GM23338 (cell line): ENCODE measurements at regions not wholly inside any gene's neighbourhood (a gene's known extent, or its start where the extent isn't known, plus 50 kb on each side); places are given as distances from the start of the nearest gene placed in this dataset.

Experiments
- ATAC-seq: fragments of 200-7000 bp; cut with Tn5 transposase; 3 replicates; pipeline ENCODE4 v1.9.1; 2020
- DNase-seq: peaks from one replicate; pipeline ENCODE4 v3.0.0-alpha.2; 2015; ENCODE audit warnings: low spot score
- H2AFZ ChIP-seq: fragments of 200-600 bp; sonication (generic); 2 replicates; pipeline ENCODE4 v1.8.0; 2016; ENCODE audit warnings: antibody characterized with exemption, mild to moderate bottlenecking, moderate library complexity
- H3F3A ChIP-seq: fragments of 200-600 bp; sonication (generic); replicated peaks from 2 replicates; pipeline ENCODE4 v1.8.0; 2017; ENCODE audit warnings: antibody characterized with exemption, mixed run types, low read depth
- H3K27ac ChIP-seq: fragments of 200-600 bp; sonication (generic); 2 replicates; pipeline ENCODE4 v1.6.1; 2016; ENCODE audit warnings: low read depth
- H3K27me3 ChIP-seq: fragments of 200-600 bp; sonication (generic); 2 replicates; pipeline ENCODE4 v1.8.0; 2016; ENCODE audit warnings: mild to moderate bottlenecking, mixed run types, moderate library complexity; ENCODE audit not compliant: insufficient read depth
- H3K36me3 ChIP-seq: fragments of 200-600 bp; sonication (generic); 2 replicates; pipeline ENCODE4 v1.8.0; 2016; ENCODE audit warnings: mild to moderate bottlenecking; ENCODE audit not compliant: insufficient read depth
- H3K4me1 ChIP-seq: fragments of 200-600 bp; sonication (generic); 2 replicates; pipeline ENCODE4 v1.8.0; 2016; ENCODE audit warnings: mild to moderate bottlenecking, moderate library complexity; ENCODE audit not compliant: insufficient read depth
- H3K4me2 ChIP-seq: fragments of 200-600 bp; sonication (generic); 2 replicates; pipeline ENCODE4 v1.7.1; 2017; ENCODE audit warnings: mixed run types
- H3K4me3 ChIP-seq: fragments of 200-600 bp; sonication (generic); 2 replicates; pipeline ENCODE4 v1.6.1; 2016; ENCODE audit warnings: mixed run types
- H3K79me2 ChIP-seq: fragments of 200-600 bp; sonication (generic); replicated peaks from 2 replicates; pipeline ENCODE4 v1.8.0; 2017; ENCODE audit warnings: mild to moderate bottlenecking; ENCODE audit not compliant: insufficient read depth
- H3K9me2 ChIP-seq: fragments of 200-600 bp; sonication (generic); 2 replicates; pipeline ENCODE4 v1.8.0; 2017; ENCODE audit not compliant: insufficient read depth
- H4K20me1 ChIP-seq: fragments of 200-600 bp; sonication (generic); replicated peaks from 2 replicates; pipeline ENCODE4 v1.8.0; 2017; ENCODE audit warnings: mild to moderate bottlenecking; ENCODE audit not compliant: insufficient read depth
- H3K27ac Mint-ChIP-seq: 2 replicates; pipeline ENCODE4 v1.8.0; 2020; ENCODE audit warnings: inconsistent platforms, mild to moderate bottlenecking, moderate library complexity, mixed read lengths
- H3K27me3 Mint-ChIP-seq: 3 replicates; pipeline ENCODE4 v1.8.0; 2022; ENCODE audit warnings: low read depth, mild to moderate bottlenecking, moderate library complexity, mixed read lengths, inconsistent platforms; ENCODE audit not compliant: insufficient read depth, poor library complexity
- H3K36me3 Mint-ChIP-seq: 3 replicates; pipeline ENCODE4 v1.8.0; 2021; ENCODE audit warnings: low read depth, mild to moderate bottlenecking, inconsistent platforms, moderate library complexity, mixed read lengths
- H3K4me1 Mint-ChIP-seq: 3 replicates; pipeline ENCODE4 v1.8.0; 2020; ENCODE audit warnings: mild to moderate bottlenecking, inconsistent platforms, mixed read lengths
- H3K4me3 Mint-ChIP-seq: 3 replicates; pipeline ENCODE4 v1.8.0; 2021; ENCODE audit warnings: moderate library complexity, mild to moderate bottlenecking, inconsistent platforms, mixed read lengths
- H3K9me3 Mint-ChIP-seq: 3 replicates; pipeline ENCODE4 v1.8.0; 2020; ENCODE audit warnings: moderate library complexity, mild to moderate bottlenecking, inconsistent platforms, mixed read lengths
- CREB1 ChIP-seq: fragments of 250-450 bp; sonication (Bioruptor Pico); IDR thresholded peaks from 2 replicates; pipeline ENCODE4 v1.5.0; 2020; ENCODE audit warnings: low read depth, mild to moderate bottlenecking, moderate library complexity
- EZH2 ChIP-seq: fragments of 200-600 bp; sonication (generic); IDR thresholded peaks from one replicate; pipeline ENCODE4 v1.8.0; 2017; ENCODE audit warnings: antibody characterized with exemption, mild to moderate bottlenecking, low read depth; ENCODE audit not compliant: unreplicated experiment
- EZH2phosphoT487 ChIP-seq: fragments of 200-600 bp; sonication (generic); IDR thresholded peaks from one replicate; pipeline ENCODE4 v1.8.1; 2018; ENCODE audit warnings: antibody characterized with exemption; ENCODE audit not compliant: unreplicated experiment
- JUNB ChIP-seq: IDR thresholded peaks from one replicate; pipeline ENCODE4 v1.6.1; 2016; ENCODE audit warnings: antibody characterized with exemption; ENCODE audit not compliant: unreplicated experiment
- NANOG ChIP-seq: IDR thresholded peaks from 2 replicates; pipeline ENCODE4 v1.6.1; 2016; ENCODE audit warnings: antibody characterized with exemption, borderline replicate concordance
- POLR2AphosphoS5 ChIP-seq: IDR thresholded peaks from 2 replicates; pipeline ENCODE4 v1.6.1; 2016; ENCODE audit warnings: antibody characterized with exemption, low read depth
- STAT1 ChIP-seq: IDR thresholded peaks from one replicate; pipeline ENCODE4 v1.6.1; 2016; ENCODE audit warnings: antibody characterized with exemption; ENCODE audit not compliant: unreplicated experiment
- ZNF114 ChIP-seq: fragments of 250-450 bp; sonication (Bioruptor Pico); IDR thresholded peaks from 2 replicates; pipeline ENCODE4 v1.5.0; 2020; ENCODE audit warnings: mild to moderate bottlenecking, moderate library complexity
- ZNF331 ChIP-seq: fragments of 250-450 bp; sonication (Bioruptor Pico); IDR thresholded peaks from 2 replicates; pipeline ENCODE4 v1.5.0; 2020; ENCODE audit warnings: low read depth, mild to moderate bottlenecking, moderate library complexity
- TF ChIP-seq, protein P1 (sequence below): fragments of 250-450 bp; sonication (Bioruptor Pico); IDR thresholded peaks from 2 replicates; pipeline ENCODE4 v1.5.0; 2020; ENCODE audit warnings: mild to moderate bottlenecking, moderate library complexity
- TF ChIP-seq, protein P2 (sequence below), 2 experiments: fragments of 200-600 bp in 1 of 2; sonication (generic) in 1 of 2; conservative IDR thresholded peaks; 2 replicates each; pipeline versions ENCODE4 v1.5.1 to v1.6.1; 2016 to 2017; ENCODE audit warnings: antibody characterized with exemption in 2 of 2, low read depth in 2 of 2, mild to moderate bottlenecking in 2 of 2, moderate library complexity in 1 of 2
- TF ChIP-seq, protein P3 (sequence below): IDR thresholded peaks from one replicate; pipeline ENCODE4 v1.6.1; 2018; ENCODE audit warnings: antibody characterized with exemption; ENCODE audit not compliant: unreplicated experiment
- TF ChIP-seq, protein P4 (sequence below): IDR thresholded peaks from 2 replicates; pipeline ENCODE4 v1.6.1; 2016; ENCODE audit warnings: antibody characterized with exemption

DNA sequence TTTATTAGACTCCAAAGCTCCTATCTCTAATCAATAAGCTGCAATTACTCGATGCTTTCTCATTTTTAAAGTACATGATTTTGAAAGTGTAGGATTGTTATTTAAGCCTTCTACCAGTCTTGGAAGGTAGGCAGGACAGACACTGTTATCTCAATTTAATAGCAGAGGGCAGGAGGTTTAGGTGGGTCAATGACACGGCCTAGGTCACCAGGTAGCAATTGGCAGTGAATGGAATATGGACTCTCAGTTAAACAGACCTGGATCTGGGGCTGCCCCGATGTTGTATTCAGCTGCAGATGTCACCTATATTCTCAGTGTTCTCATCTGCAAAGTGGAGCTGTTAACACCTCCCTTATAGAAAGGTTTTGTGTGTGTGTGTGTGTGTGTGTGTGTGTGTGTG, 124.4 kb upstream of the ANKFN1 start:
- no peak overlapping the region for H3K4me3 ChIP-seq
- H3K4me3 Mint-ChIP-seq: no peak overlapping the region
- no peak for DNase-seq
- no peak overlapping the region for H2AFZ ChIP-seq
- no peaks in the 10 kb centered on the region for H3K4me1 Mint-ChIP-seq
- H3K9me3 Mint-ChIP-seq: no peaks in the 10 kb centered on the region
- ATAC-seq: no peak
- H3F3A ChIP-seq: no peaks in the 10 kb centered on the region
- no peaks in the 10 kb centered on the region for H3K79me2 ChIP-seq
- H3K27me3 Mint-ChIP-seq: peaks cover 2% of the 10 kb centered on the region
- no peaks in the 10 kb centered on the region for H4K20me1 ChIP-seq
- H3K9me2 ChIP-seq: peaks cover 10% of the 10 kb centered on the region; the same call in 1 of the 2 replicates
- no peak overlapping the region for H3K27ac ChIP-seq
- no peaks in the 10 kb centered on the region for H3K27me3 ChIP-seq
- no peaks in the 10 kb centered on the region for H3K36me3 ChIP-seq
- no peak overlapping the region for H3K27ac Mint-ChIP-seq
- no peak for TF ChIP-seq ZNF114
- TF ChIP-seq, protein P1, sequence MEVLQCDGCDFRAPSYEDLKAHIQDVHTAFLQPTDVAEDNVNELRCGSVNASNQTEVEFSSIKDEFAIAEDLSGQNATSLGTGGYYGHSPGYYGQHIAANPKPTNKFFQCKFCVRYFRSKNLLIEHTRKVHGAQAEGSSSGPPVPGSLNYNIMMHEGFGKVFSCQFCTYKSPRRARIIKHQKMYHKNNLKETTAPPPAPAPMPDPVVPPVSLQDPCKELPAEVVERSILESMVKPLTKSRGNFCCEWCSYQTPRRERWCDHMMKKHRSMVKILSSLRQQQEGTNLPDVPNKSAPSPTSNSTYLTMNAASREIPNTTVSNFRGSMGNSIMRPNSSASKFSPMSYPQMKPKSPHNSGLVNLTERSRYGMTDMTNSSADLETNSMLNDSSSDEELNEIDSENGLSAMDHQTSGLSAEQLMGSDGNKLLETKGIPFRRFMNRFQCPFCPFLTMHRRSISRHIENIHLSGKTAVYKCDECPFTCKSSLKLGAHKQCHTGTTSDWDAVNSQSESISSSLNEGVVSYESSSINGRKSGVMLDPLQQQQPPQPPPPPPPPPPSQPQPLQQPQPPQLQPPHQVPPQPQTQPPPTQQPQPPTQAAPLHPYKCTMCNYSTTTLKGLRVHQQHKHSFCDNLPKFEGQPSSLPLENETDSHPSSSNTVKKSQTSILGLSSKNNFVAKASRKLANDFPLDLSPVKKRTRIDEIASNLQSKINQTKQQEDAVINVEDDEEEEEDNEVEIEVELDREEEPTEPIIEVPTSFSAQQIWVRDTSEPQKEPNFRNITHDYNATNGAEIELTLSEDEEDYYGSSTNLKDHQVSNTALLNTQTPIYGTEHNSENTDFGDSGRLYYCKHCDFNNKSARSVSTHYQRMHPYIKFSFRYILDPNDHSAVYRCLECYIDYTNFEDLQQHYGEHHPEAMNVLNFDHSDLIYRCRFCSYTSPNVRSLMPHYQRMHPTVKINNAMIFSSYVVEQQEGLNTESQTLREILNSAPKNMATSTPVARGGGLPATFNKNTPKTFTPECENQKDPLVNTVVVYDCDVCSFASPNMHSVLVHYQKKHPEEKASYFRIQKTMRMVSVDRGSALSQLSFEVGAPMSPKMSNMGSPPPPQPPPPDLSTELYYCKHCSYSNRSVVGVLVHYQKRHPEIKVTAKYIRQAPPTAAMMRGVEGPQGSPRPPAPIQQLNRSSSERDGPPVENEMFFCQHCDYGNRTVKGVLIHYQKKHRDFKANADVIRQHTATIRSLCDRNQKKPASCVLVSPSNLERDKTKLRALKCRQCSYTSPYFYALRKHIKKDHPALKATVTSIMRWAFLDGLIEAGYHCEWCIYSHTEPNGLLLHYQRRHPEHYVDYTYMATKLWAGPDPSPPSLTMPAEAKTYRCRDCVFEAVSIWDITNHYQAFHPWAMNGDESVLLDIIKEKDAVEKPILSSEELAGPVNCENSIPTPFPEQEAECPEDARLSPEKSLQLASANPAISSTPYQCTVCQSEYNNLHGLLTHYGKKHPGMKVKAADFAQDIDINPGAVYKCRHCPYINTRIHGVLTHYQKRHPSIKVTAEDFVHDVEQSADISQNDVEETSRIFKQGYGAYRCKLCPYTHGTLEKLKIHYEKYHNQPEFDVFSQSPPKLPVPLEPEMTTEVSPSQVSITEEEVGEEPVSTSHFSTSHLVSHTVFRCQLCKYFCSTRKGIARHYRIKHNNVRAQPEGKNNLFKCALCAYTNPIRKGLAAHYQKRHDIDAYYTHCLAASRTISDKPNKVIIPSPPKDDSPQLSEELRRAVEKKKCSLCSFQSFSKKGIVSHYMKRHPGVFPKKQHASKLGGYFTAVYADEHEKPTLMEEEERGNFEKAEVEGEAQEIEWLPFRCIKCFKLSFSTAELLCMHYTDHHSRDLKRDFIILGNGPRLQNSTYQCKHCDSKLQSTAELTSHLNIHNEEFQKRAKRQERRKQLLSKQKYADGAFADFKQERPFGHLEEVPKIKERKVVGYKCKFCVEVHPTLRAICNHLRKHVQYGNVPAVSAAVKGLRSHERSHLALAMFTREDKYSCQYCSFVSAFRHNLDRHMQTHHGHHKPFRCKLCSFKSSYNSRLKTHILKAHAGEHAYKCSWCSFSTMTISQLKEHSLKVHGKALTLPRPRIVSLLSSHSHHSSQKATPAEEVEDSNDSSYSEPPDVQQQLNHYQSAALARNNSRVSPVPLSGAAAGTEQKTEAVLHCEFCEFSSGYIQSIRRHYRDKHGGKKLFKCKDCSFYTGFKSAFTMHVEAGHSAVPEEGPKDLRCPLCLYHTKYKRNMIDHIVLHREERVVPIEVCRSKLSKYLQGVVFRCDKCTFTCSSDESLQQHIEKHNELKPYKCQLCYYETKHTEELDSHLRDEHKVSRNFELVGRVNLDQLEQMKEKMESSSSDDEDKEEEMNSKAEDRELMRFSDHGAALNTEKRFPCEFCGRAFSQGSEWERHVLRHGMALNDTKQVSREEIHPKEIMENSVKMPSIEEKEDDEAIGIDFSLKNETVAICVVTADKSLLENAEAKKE (CRISPR knock-in tag): no peak
- no peak for TF ChIP-seq EZH2
- TF ChIP-seq NANOG: no peak
- TF ChIP-seq, protein P2, sequence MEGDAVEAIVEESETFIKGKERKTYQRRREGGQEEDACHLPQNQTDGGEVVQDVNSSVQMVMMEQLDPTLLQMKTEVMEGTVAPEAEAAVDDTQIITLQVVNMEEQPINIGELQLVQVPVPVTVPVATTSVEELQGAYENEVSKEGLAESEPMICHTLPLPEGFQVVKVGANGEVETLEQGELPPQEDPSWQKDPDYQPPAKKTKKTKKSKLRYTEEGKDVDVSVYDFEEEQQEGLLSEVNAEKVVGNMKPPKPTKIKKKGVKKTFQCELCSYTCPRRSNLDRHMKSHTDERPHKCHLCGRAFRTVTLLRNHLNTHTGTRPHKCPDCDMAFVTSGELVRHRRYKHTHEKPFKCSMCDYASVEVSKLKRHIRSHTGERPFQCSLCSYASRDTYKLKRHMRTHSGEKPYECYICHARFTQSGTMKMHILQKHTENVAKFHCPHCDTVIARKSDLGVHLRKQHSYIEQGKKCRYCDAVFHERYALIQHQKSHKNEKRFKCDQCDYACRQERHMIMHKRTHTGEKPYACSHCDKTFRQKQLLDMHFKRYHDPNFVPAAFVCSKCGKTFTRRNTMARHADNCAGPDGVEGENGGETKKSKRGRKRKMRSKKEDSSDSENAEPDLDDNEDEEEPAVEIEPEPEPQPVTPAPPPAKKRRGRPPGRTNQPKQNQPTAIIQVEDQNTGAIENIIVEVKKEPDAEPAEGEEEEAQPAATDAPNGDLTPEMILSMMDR (conservative IDR thresholded peaks at IDR 0.05; ENCODE audit: low read depth in 2 of 2): no peak
- no peak for TF ChIP-seq ZNF331 (CRISPR knock-in tag)
- no peak for TF ChIP-seq STAT1
- TF ChIP-seq POLR2AphosphoS5: no peak
- TF ChIP-seq EZH2phosphoT487: no peak
- no peak for TF ChIP-seq CREB1 (CRISPR knock-in tag)
- no peak for TF ChIP-seq JUNB
- TF ChIP-seq, protein P3, sequence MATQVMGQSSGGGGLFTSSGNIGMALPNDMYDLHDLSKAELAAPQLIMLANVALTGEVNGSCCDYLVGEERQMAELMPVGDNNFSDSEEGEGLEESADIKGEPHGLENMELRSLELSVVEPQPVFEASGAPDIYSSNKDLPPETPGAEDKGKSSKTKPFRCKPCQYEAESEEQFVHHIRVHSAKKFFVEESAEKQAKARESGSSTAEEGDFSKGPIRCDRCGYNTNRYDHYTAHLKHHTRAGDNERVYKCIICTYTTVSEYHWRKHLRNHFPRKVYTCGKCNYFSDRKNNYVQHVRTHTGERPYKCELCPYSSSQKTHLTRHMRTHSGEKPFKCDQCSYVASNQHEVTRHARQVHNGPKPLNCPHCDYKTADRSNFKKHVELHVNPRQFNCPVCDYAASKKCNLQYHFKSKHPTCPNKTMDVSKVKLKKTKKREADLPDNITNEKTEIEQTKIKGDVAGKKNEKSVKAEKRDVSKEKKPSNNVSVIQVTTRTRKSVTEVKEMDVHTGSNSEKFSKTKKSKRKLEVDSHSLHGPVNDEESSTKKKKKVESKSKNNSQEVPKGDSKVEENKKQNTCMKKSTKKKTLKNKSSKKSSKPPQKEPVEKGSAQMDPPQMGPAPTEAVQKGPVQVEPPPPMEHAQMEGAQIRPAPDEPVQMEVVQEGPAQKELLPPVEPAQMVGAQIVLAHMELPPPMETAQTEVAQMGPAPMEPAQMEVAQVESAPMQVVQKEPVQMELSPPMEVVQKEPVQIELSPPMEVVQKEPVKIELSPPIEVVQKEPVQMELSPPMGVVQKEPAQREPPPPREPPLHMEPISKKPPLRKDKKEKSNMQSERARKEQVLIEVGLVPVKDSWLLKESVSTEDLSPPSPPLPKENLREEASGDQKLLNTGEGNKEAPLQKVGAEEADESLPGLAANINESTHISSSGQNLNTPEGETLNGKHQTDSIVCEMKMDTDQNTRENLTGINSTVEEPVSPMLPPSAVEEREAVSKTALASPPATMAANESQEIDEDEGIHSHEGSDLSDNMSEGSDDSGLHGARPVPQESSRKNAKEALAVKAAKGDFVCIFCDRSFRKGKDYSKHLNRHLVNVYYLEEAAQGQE: no peak
- TF ChIP-seq, protein P4, sequence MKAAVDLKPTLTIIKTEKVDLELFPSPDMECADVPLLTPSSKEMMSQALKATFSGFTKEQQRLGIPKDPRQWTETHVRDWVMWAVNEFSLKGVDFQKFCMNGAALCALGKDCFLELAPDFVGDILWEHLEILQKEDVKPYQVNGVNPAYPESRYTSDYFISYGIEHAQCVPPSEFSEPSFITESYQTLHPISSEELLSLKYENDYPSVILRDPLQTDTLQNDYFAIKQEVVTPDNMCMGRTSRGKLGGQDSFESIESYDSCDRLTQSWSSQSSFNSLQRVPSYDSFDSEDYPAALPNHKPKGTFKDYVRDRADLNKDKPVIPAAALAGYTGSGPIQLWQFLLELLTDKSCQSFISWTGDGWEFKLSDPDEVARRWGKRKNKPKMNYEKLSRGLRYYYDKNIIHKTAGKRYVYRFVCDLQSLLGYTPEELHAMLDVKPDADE: no peak
- H3K36me3 Mint-ChIP-seq: no peaks in the 10 kb centered on the region
- no peak overlapping the region for H3K4me2 ChIP-seq
- H3K4me1 ChIP-seq: no peaks in the 10 kb centered on the region
